Stimulated activated CD8-positive, alpha-beta memory T cell treated with anti-CD3 and anti-CD28 coated beads, Interleukin-7, amount 100 ng/mL, for 24 hours (primary cell): ENCODE measurements at regions not wholly inside any gene's neighbourhood (a gene's known extent, or its start where the extent isn't known, plus 50 kb on each side); places are given as distances from the start of the nearest gene placed in this dataset.

Source experiments
- DNase-seq: peaks from one replicate; pipeline ENCODE4 v3.0.0-alpha.2; 2020; ENCODE audit warnings: low read depth

- DNase-seq, result no peak
Observed at GRCh38 chr2:37544591-37545031, 126.8 kb downstream of the CDC42EP3 start.

GRCh38 chr2:37549598-37549997, 121.8 kb downstream of the CDC42EP3 start:
- DNase-seq, result no peak

- DNase-seq, result no peak
Observed at GRCh38 chr2:37550190-37550589, 121.3 kb downstream of the CDC42EP3 start.

- no peak for DNase-seq
Observed at GRCh38 chr2:37551783-37552182, 119.7 kb downstream of the CDC42EP3 start.

GRCh38 chr2:37552339-37552738, 119.1 kb downstream of the CDC42EP3 start:
- DNase-seq, result no peak

- DNase-seq, result no peak
Observed at GRCh38 chr2:37553411-37554154, 117.9 kb downstream of the CDC42EP3 start.

GRCh38 chr2:37554155-37554510, 117.3 kb downstream of the CDC42EP3 start:
- no peak for DNase-seq

- DNase-seq, result no peak
Observed at GRCh38 chr2:37554687-37555086, 116.8 kb downstream of the CDC42EP3 start.

GRCh38 chr2:37555457-37555856, 116.0 kb downstream of the CDC42EP3 start:
- no peak for DNase-seq

GRCh38 chr2:37556256-37556655, 115.2 kb downstream of the CDC42EP3 start:
- DNase-seq, result no peak

GRCh38 chr2:37558623-37559022, 112.8 kb downstream of the CDC42EP3 start:
- no peak for DNase-seq

- no peak for DNase-seq
Observed at GRCh38 chr2:37560241-37560848, 111.1 kb downstream of the CDC42EP3 start.

- DNase-seq, result no peak
Observed at GRCh38 chr2:37560863-37561614, 110.4 kb downstream of the CDC42EP3 start.

- DNase-seq, result no peak
Observed at GRCh38 chr2:37561615-37562569, 109.5 kb downstream of the CDC42EP3 start.

GRCh38 chr2:37563375-37564015, 107.9 kb downstream of the CDC42EP3 start:
- no peak for DNase-seq

GRCh38 chr2:37564356-37564755, 107.1 kb downstream of the CDC42EP3 start:
- DNase-seq, result no peak

- DNase-seq, result no peak
Observed at GRCh38 chr2:37566517-37566981, 104.9 kb downstream of the CDC42EP3 start.

GRCh38 chr2:37568565-37568964, 102.9 kb downstream of the CDC42EP3 start:
- DNase-seq, result no peak

GRCh38 chr2:37569131-37569823, 102.2 kb downstream of the CDC42EP3 start:
- DNase-seq, result no peak

GRCh38 chr2:37569986-37570679, 101.3 kb downstream of the CDC42EP3 start:
- DNase-seq, result no peak
